GM12872 (cell line): ENCODE measurements at regions not wholly inside any gene's neighbourhood (a gene's known extent, or its start where the extent isn't known, plus 50 kb on each side); places are given as distances from the start of the nearest gene placed in this dataset.

Source experiments
- TF ChIP-seq, protein P1 (sequence below): IDR thresholded peaks from 3 replicates; pipeline ENCODE4 v1.5.1; 2011; ENCODE audit warnings: low read depth, mild to moderate bottlenecking, low read length, moderate library complexity; ENCODE audit not compliant: insufficient read depth

DNA sequence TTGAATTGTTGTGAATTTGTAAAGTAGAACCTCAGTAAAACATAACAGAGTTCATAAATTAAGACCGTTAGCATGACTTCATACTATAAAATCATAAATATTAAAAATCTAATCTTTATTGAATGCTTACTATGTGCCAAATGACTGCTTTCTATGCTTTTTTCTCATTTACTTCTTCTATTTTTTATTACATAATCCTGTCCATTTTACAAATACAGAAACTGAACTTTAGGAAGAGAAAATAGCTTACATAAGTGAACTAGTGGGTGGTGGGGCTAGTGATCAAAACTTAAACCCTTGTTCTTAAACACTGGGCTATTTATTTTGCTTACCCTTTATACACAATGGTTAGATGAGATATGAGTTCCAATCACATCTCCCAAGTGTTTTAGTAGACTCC is 122.3 kb downstream of the ZC3H11B start:
- TF ChIP-seq, protein P1, sequence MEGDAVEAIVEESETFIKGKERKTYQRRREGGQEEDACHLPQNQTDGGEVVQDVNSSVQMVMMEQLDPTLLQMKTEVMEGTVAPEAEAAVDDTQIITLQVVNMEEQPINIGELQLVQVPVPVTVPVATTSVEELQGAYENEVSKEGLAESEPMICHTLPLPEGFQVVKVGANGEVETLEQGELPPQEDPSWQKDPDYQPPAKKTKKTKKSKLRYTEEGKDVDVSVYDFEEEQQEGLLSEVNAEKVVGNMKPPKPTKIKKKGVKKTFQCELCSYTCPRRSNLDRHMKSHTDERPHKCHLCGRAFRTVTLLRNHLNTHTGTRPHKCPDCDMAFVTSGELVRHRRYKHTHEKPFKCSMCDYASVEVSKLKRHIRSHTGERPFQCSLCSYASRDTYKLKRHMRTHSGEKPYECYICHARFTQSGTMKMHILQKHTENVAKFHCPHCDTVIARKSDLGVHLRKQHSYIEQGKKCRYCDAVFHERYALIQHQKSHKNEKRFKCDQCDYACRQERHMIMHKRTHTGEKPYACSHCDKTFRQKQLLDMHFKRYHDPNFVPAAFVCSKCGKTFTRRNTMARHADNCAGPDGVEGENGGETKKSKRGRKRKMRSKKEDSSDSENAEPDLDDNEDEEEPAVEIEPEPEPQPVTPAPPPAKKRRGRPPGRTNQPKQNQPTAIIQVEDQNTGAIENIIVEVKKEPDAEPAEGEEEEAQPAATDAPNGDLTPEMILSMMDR: no peak

DNA sequence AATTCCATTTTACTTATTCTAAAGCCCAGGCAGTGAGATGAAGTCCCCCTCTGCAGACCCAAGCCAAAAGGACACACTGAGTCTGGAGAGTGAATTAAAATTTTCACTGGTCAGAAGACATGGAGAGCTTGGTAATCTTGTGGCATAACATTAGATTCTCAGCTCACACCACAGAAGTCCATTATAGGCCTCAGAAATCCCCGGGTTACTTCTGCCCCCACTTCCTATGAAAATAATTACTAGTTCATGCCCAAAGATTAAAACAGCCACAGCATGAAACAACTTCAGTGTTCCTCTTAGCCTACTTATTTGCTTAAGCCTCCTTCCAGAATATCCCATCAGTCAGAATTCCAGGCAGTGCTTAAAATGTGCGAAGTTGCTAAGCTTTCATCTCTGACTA is 123.3 kb downstream of the ZC3H11B start:
- TF ChIP-seq, protein P1: no peak

DNA sequence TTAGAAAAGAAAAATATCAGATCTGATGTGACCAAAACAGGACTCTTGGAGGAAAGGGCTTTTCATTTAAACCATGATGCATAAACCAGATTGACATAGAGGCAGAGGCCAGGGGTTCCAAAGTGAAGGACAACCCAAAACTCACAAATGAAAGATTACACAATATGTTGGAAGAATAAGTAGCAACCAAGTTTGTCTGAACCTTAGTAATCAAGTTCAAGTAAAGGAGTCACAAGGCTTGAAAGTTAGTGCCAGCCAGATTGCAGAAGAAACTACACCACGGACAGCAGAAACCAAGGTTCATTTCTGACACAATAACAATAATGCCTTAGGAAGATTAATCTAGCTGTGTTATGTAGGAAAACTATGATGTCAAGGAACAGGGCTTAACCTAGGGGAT is 124.6 kb downstream of the ZC3H11B start:
- TF ChIP-seq, protein P1: no peak

DNA sequence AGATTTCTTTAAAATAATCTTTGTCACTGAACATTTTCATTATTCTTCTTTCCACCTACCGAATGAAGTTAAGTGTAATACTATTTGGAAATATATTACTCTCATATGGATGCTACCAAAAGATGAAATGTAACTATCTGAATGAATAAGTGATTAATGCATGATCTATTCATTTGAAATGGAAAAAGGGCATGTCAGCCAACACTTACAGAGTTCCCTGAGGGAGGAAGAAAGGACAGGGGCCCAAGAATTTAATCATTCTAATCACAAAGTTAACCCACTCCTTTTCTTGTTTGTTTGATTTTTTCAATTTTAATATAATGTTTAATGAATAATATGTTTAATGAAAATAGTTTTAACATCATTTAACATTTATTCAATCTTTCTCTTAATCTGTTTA is 129.4 kb downstream of the ZC3H11B start:
- TF ChIP-seq, protein P1: no peak

DNA sequence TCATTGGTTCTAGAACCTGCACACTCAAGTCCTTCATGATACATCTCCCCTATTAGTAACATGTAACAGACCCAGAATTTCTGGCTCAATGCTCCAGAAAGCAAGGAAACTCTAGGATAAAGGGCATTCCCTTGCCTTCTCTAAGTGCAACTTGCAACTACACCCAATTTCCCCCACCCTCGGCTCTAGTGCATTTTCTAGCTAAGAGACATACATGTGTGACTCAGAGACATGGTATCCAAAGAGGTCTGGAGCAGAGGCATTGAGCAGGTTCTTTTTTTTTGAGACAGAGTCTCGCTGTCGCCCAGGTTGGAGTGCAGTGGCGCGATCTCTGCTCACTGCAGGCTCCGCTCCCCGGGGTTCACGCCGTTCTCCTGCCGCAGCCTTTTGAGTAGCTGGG is 132.9 kb downstream of the ZC3H11B start:
- TF ChIP-seq, protein P1: no peak

DNA sequence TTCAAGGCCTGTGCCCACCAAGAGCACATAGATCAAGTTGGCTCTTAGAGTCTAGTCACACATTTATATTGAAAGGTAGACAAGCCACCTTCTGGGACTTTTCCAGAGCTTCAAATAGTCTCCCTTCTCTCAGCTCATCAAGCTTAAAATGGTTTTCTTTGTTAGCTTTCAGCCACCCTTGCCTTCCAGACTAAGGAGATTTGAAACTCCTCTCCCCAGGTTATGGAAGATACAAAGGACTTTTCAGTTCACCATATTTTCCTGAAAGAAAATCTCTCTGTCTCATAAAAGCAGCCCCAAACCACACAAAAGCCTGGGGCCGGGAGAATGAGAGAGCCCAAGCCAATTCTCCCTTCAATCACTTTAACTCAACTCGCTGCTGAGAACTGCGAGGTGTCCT is 134.1 kb downstream of the ZC3H11B start:
- TF ChIP-seq, protein P1: no peak

DNA sequence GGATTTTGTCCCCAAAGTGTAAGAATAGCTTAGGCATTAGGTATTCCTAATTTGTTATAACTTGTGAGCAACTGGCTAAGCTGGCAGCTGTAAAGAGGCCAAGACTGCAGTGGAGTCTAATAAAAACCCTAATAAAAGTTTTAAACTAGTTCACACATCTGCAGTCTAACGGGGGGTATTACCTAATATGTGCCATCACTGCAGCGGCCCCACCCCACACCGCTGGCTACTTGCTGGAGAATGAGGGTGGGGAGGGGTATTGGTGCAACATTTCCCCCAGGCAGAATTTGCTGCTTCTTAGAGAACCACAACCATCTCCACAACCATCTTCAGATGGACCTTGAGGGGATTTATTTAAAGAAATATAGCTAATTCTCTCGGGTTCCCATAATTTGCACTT is 135.0 kb downstream of the ZC3H11B start:
- TF ChIP-seq, protein P1: no peak

DNA sequence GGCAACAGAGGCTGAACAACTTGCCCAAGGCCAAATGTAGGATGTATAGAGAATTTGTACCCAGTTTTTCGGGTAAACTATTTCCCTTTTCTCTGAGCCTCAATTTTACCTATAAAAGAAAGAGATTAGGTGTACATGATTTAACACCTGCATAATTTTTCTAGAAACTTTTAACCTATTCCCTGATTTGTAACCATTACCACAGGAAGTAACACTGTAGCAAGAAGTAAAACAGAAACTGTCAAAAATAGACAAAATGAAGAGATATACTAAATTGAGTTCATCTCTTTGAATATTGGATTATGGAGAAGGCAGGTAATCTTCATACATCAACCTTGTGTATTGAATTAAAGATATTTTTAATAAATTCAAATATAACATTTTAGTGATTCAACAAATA is 136.2 kb downstream of the ZC3H11B start:
- TF ChIP-seq, protein P1: no peak
